ENCODE measurements at regions not wholly inside any gene's neighbourhood (a gene's known extent, or its start where the extent isn't known, plus 50 kb on each side); places are given as distances from the start of the nearest gene placed in this dataset.

- FAIRE-seq = no peak
Observed at GRCh38 chr11:20293992-20294391, 69.5 kb upstream of the HTATIP2 start.

GRCh38 chr11:20293531-20293930 lies 70.0 kb upstream of the HTATIP2 start:
- no peak for TF ChIP-seq CTCF (IDR thresholded peaks at IDR 0.05; ENCODE audit: insufficient read depth, missing control alignments)
- no peak for DNase-seq (ENCODE audit: insufficient read length, low spot score)
- FAIRE-seq = no peak

More at GRCh38 chr11:20293992-20294391, 69.5 kb upstream of the HTATIP2 start:
- no peak for DNase-seq (ENCODE audit: insufficient read length, low spot score)
- TF ChIP-seq CTCF (IDR thresholded peaks at IDR 0.05; ENCODE audit: insufficient read depth, missing control alignments) = no peak

GRCh38 chr11:20289732-20290131 lies 73.8 kb upstream of the HTATIP2 start:
- no peak for TF ChIP-seq CTCF (IDR thresholded peaks at IDR 0.05; ENCODE audit: insufficient read depth, missing control alignments)
- FAIRE-seq (no peak), DNase-seq (ENCODE audit: insufficient read length, low spot score) (no peak)

- FAIRE-seq (peak; percentile 72), DNase-seq (ENCODE audit: insufficient read length, low spot score) (no peak)
- TF ChIP-seq CTCF (IDR thresholded peaks at IDR 0.05; ENCODE audit: insufficient read depth, missing control alignments) = no peak
Observed at GRCh38 chr11:20283475-20283874, 80.0 kb upstream of the HTATIP2 start.

GRCh38 chr11:20278727-20279126 lies 84.8 kb upstream of the HTATIP2 start:
- DNase-seq (ENCODE audit: insufficient read length, low spot score) (no peak), FAIRE-seq (no peak)
- no peak for TF ChIP-seq CTCF (IDR thresholded peaks at IDR 0.05; ENCODE audit: insufficient read depth, missing control alignments)

- DNase-seq (ENCODE audit: insufficient read length, low spot score) (no peak), FAIRE-seq (no peak)
- no peak for TF ChIP-seq CTCF (IDR thresholded peaks at IDR 0.05; ENCODE audit: insufficient read depth, missing control alignments)
Observed at GRCh38 chr11:20277014-20277413, 86.5 kb upstream of the HTATIP2 start.

- DNase-seq (ENCODE audit: insufficient read length, low spot score) (no peak), FAIRE-seq (no peak)
Observed at GRCh38 chr11:20275987-20276965, 87.2 kb upstream of the HTATIP2 start.

More at GRCh38 chr11:20275987-20276965, 87.2 kb upstream of the HTATIP2 start:
- no peak for TF ChIP-seq CTCF (IDR thresholded peaks at IDR 0.05; ENCODE audit: insufficient read depth, missing control alignments)

Data from D721Med (cell line).